ENCODE measurements at regions not wholly inside any gene's neighbourhood (a gene's known extent, or its start where the extent isn't known, plus 50 kb on each side); places are given as distances from the start of the nearest gene placed in this dataset.

GRCh38 chr1:208646431-208646830, 402.2 kb upstream of the PLXNA2 start:
- TF ChIP-seq ZNF274 (IDR thresholded peaks at IDR 0.05; ENCODE audit: low read length) (no peak), ZNF274 (tag by site-specific recombination; IDR thresholded peaks at IDR 0.05; ENCODE audit: borderline replicate concordance) (no peak), PRDM1 (tag by site-specific recombination; IDR thresholded peaks at IDR 0.05) (peak; percentile 52; the same call in 1 of the 2 replicates), CTCF (tag by site-specific recombination; IDR thresholded peaks at IDR 0.05) (no peak), BCL11A (tag by site-specific recombination; IDR thresholded peaks at IDR 0.05; ENCODE audit: low read depth) (no peak), ZNF266 (tag by site-specific recombination; IDR thresholded peaks at IDR 0.05; ENCODE audit: low read depth) (no peak), REST (tag by site-specific recombination; IDR thresholded peaks at IDR 0.05) (no peak)
- TF ChIP-seq, protein P1, sequence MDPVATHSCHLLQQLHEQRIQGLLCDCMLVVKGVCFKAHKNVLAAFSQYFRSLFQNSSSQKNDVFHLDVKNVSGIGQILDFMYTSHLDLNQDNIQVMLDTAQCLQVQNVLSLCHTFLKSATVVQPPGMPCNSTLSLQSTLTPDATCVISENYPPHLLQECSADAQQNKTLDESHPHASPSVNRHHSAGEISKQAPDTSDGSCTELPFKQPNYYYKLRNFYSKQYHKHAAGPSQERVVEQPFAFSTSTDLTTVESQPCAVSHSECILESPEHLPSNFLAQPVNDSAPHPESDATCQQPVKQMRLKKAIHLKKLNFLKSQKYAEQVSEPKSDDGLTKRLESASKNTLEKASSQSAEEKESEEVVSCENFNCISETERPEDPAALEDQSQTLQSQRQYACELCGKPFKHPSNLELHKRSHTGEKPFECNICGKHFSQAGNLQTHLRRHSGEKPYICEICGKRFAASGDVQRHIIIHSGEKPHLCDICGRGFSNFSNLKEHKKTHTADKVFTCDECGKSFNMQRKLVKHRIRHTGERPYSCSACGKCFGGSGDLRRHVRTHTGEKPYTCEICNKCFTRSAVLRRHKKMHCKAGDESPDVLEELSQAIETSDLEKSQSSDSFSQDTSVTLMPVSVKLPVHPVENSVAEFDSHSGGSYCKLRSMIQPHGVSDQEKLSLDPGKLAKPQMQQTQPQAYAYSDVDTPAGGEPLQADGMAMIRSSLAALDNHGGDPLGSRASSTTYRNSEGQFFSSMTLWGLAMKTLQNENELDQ (tag by site-specific recombination; IDR thresholded peaks at IDR 0.05; ENCODE audit: low read depth): no peak
